ENCODE measurements at regions not wholly inside any gene's neighbourhood (a gene's known extent, or its start where the extent isn't known, plus 50 kb on each side); places are given as distances from the start of the nearest gene placed in this dataset.

- TF ChIP-seq CTCF (IDR thresholded peaks at IDR 0.05) (no peak), POLR2A (IDR thresholded peaks at IDR 0.05) (no peak)
Observed at GRCh38 chr5:84673785-84674184, 289.1 kb upstream of the EDIL3 start.
